8988T (cell line): ENCODE measurements at regions not wholly inside any gene's neighbourhood (a gene's known extent, or its start where the extent isn't known, plus 50 kb on each side); places are given as distances from the start of the nearest gene placed in this dataset.

Experiments
- DNase-seq: peaks from one replicate; pipeline ENCODE4 v3.0.0; 2011

DNA sequence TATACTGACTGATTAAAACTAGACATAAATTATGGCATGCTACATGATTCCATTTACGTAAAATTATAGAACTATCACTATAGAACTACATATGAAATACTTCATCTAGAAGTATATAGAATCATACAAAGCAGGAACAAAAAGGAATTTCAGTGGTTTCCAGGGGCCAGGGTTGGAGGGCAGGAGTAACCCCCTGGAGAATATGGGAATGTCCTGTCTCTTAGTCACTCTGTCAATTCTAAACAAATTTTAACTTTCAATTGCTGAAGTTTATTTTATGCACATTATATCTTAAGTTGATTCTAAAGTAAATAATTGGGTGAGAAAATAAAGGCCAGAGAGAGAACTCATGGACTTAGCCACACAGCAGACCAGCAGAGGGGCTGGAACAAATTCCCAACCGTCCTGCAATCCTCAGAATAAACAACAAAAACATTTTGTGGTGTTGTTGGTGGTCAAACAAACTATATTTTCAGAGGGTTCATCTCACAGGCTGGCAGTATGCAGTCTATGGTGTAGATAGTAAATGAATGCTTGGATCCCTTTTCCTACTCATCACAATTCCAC is 476.9 kb upstream of the SLIT2 start:
- DNase-seq = no peak

DNA sequence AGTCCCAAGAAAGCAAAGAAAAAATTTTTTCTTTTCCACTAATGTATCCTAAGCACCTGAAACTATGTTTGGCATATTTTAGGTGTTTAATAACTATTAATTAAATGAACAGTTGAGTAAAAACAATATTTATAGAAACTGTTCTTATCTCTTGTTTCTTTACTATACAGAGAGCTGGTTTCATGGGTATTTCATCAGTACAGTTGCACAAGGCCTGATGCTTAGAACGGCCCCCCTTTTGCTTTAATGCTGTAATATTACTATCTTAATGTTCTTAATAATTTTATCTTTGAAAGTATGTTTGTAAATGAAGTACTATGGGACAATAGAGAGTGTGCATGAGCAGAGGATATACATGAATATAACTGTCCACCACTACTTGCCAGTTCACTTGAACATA is 479.1 kb upstream of the SLIT2 start:
- DNase-seq = no peak

DNA sequence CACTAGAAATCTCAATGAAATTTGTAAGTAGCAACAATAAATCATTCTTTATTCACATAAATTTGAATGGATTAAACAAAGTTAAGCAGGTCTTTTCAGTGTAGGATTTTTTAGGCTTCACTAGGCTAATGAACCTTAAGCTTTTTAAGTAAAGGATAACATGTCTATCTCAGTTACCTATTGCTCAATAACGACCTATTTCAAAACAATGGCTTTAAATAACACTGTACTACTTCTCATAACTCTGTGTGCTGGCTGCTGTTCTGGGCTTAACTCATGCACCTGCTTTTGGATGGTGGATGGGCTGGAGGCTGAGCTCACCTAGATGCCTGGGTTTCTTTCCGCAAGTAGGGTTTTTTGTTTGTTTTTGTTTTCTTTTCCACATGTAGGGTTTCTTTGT is 495.0 kb upstream of the SLIT2 start:
- DNase-seq = no peak

DNA sequence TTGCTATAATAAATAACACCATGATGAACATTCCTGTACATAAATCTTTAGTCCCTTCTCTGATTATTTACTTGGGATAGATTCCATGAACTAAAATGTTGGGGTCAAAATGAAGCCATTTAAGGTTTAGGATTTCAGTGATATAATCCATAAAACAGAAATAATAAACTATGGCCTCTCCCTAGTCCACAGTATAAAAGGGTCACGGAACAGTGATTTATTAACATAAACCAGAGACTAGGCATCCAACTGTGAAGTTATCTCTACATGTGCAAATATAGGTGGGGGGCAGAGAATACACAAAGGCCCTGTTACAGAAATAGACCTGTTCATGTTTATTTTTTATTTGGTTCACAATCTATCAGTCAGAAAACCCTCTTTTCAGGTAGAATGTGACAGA is 499.1 kb upstream of the SLIT2 start:
- DNase-seq = no peak

DNA sequence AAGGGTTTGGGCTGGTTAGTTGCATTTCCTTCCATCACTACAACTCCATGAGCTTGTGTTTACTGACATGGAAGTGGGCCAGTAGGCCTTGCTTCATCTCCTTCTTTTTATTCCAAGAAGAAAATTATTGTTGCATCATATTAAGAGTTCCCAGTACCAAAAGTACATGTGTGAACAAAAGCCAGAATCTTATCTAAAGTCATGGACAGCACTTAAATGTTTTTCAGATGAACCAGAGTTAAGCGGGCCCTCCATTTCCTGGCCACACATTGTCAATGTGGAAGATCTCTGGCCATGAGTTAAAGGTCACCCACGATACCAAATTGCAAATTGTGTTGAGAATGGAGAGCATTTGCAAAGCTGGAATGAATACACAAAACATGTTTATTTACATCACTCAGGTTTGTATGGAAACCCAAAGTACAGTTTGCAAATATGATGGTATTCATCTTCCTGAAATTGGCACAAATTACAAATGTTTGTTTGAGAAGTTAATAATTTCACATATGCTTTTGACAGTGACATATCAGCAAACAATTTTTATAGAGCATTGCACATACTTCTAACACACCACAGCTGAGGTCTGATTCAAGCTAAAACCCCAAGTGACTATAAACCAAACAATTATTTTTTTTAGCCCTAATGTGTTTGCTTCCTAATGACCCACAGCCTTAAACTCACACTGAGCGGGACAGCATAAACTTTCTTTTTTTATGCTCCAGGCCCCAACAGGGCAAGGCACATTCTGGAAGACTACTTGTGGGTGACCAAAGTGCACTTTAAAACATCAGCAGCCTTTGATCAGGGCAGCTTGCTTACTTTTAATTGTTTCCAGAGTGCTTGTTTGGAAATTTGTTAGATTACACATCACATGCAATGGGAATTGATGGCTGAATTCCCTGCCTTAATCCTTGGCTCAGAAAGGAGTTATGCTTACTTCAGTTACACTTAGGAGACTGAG is 502.9 kb upstream of the SLIT2 start:
- DNase-seq = no peak

DNA sequence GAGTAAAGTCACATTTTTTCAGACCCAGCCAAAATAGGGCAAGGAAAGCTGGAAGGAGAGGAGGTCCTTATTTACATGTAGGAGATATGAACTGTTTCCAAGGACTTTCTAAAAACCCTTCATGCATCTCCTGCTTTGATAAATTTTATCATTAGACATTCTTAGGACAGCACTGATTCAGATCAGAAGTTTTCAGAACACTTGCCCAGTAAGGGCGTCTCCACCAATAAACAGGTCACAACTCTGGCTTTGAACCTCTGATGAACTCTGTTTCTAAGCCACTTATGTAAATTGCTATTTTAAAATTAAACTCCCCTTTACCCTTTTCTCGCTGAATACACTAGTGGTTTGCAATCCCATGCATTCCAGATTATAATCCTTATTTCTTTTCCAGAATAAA is 505.3 kb upstream of the SLIT2 start:
- no peak for DNase-seq

DNA sequence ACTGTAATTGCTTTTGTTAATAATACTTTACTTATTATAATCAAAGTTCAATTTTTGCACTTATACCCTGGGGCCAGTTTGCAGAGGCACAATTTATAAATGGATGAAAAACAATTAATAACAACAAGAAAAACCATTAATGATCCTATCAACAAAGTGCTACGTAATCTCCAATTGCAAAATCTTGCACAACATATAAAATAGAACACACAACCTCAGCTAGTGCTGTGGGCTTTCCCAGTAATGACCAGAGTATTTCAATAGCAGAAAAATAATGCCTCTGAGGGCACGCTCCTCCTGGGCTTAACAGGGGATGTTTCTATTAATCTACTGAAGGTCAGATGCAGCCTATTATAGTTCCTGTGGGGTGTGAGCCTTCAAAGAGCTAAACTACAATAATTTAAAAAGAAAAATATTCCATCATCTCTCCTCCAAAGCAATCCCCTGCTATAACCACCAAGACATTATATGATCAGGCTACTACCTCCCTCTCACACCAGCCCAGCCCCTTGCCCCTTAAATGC is 508.5 kb upstream of the SLIT2 start:
- DNase-seq = no peak

DNA sequence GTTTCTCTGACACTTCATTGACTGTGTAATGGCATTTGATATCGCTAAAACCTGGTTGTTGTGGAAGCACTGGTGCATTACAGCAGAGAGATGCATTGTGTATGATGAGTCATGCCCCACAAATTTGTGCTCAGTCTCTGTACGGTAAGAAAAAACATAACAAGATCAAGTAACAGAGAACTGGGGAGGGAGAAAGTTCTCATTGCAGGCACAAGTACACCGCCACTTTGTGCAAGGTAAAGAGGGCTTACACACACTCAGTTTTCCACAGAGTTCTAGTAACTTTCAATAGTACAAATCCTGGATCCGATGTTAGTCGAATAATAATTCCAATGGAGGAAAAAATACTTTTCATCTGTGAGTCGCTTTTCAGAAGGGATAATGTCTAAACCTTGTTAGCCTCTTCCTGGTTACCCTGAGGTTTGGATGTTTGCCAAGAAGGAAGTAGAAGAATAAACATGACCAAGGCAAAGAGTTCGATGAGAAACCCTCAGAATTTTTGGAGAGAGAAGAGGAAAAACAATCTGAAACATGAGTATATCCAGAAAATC is 512.5 kb upstream of the SLIT2 start:
- no peak for DNase-seq

DNA sequence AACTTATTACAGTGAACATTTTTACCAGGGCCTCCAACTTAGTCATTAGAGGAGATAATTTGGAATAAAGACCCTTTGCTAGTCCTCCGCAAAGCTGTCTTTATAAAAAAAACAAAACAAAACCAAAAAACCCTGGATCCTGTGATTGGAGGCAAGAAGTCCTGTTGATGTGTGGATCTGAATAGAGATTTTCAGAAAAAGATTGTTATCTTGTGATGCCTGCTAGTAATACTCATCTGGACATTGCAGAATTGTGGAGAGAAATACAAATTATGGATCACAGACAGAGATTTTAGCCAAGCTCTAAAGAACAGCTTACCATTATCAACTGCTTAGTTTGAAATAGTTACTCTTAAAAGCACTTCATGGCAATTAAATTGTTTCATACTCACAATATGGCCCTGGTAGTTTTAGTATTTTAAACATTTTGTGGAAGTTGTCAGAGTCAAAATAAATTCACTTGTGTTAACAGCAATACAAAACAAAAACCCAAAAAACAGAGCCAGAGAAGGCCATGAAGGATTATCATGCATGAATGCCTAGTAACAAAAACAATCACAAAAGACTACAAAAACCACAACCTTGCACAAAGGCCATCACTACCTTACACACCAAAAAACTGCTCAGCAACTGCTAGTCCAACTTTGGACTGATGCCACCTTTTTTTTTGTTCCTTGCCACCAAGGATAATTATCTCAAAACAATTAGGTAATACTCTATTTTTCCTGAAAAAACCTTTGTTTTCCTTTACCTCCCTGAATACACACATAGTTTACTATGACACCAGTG is 514.5 kb upstream of the SLIT2 start:
- DNase-seq = no peak

DNA sequence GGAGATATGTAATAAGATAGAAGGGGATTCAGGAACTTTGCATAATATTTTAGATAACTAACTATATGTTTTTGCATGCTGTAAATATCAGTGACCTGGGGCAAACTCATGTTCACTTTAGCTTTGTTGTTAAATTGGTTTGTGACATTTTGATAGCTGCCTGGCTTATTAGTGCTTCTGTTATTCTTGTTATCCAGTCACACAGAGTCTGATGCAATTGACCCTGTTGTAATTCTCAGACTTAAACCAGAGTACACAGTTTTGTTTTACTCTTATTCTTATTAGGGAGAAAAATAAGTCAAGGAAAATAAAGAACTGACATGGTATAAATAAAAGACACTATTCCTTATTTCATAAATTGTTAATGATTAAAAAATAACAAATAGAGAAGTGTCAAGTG is 516.7 kb upstream of the SLIT2 start:
- DNase-seq = no peak

DNA sequence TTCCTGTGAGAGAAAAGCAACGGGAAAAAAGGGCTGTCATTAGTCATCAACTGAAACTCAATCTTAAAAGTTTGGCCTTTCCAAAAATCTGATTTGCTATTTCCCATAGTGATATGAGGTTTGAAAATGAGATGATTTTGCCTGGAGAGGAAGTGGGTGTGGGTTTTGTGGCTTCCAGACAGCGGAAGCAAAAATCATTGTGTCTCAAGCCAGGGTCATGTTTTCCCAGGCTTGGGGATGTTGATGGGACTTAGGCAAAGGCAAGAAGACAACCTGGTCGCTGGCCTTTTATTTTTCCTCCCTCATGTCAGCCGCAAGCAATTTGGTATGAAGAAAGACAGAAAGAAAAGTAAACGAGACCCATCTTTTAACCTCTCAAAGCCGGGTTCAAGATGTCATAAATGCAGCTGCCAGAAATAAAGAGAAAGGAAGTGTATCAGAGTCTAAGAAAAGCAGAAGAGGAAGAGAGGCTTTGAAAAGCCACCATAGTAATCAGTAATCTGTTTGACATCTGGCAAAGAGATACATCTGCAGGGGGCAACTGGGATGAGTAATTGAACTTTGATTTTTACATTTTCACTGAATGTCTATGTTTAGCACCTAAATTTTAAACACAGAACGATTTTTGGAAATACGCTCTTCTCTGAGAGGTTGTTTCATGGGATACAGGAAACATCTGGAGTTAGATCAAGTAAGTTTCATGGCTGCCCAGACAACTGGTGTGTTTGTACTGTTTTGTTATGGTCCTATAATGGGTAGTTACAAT is 521.6 kb upstream of the SLIT2 start:
- no peak for DNase-seq

DNA sequence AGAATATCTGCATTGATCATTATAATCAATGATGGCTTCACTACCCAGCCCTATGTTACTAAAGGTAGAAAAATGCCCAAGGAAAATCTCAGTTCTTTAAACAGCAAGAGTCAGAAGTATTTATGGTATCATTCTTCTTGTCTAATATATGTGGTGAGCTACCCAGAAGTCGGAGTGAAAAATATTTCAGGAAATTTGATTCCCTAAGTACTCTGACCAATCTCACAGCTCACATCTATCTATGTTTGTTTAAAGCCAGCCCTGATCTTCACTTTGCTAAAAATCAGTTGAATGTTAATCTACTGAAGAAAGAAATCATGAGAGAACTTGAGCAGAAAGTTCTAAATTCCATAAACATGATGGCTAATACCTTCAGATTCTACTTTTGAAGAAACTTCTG is 522.9 kb upstream of the SLIT2 start:
- DNase-seq = no peak

DNA sequence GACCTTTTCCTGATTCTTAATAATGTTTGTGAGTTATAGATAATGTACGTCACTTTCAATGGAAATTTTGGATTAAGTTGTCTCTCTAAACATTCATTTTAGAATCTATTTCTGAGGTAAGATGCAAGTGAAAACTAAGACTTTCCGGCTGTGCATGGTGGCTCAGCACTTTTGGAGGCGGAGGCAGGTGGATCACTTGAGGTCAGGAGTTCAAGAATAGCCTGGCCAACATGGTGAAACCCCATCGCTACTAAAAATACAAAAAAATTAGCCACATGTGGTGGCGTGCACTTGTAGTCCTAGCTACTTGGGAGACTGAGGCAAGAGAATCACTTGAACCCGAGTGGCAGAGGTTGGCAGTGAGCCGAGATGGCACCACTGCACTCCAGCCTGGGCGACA is 524.6 kb upstream of the SLIT2 start:
- DNase-seq = no peak

DNA sequence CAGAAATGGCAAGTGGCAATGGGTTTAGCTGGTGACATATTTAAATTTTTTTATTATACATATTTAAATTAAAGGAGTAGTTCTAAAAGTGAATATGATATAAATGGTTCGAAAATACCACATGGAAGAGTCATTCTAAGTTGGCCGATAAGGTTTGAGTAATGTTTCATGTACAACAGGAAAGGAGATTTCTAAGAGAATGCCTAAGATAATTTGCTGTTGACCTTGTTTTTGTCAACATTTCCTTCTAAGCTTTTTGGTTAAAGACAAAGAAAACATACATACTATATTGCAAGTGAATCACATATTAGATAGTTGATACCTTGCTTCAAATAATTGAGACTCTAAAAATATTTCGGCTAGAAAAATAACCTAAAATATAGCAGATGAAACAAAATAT is 526.6 kb upstream of the SLIT2 start:
- no peak for DNase-seq

DNA sequence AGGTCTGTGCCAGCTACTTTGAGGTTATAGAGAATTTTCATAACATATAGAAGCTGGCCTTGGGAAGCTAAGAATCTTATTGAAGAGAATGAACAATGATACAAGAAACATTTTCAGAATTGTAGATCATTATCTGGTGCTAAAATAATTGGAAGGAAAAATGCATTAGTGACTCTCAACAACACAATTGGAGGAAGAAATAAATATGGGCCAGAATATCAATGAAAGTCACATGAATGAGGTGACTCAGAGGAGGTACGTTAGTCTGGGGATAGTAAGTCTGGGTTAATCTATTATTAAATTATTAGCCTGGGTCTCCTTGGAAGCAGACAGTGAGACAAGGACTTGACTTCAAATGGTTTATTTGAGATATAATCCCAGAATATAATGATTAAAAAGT is 529.3 kb upstream of the SLIT2 start:
- no peak for DNase-seq

DNA sequence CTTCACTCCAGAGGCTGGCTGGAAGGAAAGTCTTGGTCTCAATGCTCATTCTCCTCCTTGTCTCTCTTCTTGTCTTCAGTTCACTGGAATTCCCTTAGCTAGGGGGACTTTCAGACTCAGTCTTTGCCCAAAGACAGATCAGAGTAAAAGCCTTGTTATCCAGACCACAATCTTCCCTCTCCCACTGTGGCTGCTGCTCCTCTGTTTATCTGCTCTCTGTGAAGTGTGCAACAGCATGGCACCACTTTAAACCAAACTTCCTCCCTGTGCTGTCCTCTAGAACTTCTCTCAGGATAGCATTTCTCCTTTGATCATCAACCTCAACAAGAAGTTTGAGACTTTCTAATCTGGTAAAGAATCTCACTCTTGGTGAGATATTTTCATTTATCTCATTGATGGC is 530.1 kb upstream of the SLIT2 start:
- no peak for DNase-seq

DNA sequence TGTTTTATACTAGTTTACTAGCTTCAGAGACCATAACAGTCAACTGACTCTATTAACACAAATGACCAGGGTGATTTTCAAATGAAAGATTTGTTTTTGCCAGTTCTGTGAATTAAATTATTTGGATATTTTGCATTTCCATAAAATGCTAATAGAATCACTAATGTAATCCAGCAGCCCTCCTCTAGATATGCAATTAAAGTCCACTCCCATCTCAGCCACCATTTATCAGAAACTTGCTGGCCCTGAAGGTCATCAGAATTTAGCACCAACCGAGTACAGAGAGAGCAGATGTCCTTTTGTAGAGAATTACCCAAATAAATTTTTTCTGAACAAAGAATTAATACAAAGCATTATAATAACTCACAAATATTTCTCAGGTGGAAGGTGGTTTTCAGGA is 531.1 kb upstream of the SLIT2 start:
- no peak for DNase-seq

DNA sequence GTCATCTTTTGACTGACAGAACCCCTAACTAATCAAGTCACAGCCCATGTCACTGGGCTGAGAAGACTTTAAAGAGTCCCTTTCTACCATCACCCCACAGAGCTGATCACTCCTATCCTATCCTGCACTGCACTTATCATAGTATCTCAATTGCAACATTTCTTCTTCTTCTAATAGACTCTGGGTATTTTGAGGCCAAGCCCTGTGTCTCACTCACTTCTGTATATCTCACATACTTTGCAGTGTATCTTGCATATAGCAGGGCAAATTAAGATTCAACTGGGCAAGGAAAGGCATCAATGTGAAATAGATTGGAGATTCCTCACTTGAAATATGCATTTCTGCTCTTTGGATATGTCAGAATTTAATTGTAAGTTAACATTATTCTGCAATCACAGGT is 531.5 kb upstream of the SLIT2 start:
- DNase-seq = no peak

DNA sequence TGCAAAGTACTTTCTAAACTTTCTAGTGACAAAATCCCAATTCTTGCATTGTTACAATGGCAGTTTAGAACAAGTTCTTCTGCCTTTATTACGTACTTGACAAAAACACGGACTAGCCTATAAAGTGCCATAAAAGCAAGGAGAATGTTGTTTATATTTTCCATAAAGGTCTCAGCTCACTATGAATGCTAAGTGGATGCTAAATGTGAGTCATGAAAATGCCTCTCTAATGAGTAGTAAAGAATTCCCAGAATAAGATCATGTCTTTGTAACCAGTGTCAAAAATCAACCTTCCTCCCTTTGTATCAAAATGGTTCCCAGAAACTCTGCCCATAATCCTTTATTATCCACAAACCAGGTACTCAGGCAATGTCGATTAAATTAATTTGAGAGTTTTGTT is 539.8 kb upstream of the SLIT2 start:
- DNase-seq = no peak

DNA sequence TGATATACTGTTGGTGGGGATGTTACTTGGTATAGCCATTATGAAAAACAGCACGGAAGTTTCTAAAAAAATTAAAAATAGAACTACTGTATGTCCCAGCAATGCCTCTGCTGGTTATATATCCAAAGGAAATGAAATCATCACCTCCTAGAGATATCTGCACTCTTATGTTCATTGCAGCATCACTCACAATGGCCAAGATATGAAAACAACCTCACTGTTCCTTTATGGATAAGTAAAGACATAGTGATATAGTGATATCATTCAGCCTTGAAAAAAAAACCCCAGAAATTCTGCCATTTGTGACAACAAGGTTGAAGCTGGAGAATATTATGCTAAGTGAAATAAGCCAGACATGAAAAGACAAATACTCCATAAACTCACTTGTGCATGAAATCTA is 543.8 kb upstream of the SLIT2 start:
- DNase-seq = no peak

DNA sequence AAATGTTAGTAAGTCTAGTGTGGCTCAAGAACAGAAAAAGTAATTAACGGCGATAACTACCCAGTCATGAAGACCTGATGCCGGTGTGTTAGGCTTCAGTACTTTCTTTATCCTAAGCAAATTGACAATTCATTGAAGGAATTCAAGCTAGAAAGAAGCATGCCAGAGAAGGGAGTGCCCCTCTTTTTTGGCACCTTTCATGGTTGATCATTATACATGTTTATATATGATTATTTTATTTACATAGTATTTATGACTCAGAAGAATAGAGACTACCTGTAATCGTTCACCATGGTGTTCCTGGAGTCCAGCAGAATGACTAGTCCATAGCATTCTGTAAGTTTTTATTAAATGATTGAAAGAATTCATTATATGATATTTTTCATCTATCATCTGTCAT is 548.3 kb upstream of the SLIT2 start:
- DNase-seq = no peak

DNA sequence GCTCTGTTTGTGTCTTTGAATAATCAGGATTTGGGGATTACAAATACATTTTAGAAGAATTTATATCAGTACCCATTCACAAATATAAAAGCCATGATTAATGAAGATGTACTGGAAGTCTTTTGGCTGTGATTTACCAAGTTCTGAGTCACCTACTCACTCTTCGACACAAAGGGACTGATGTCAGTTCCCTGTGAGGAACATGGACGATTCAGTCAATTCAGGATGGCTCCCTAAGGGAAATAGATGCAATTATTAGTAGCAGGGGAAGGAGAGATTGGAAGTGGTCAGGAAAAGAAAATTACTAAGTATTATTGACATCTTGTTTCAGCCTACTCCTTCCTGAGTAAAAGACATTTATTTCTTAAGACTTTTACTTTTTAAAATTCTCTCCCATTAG is 550.7 kb upstream of the SLIT2 start:
- no peak for DNase-seq

DNA sequence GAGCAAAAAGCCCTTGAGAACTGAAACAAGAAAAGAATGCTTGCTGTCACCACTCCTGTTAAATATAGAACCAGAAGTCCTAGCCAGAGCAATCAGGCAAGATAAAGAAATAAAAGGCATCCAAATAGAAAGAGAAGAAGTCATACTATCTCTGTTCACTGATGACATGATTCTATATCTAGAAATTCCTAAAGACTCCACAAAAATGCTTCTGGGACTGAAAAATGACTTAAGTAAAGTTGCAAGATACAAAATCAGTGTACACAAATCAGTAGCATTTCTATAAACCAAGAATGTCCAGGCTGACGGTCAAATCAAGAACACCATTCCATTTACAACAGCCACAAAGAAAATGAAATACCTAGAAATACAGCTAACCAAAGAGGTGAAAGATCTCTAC is 552.7 kb upstream of the SLIT2 start:
- no peak for DNase-seq
